SKM-1 treated with dmso at 0.1 percent for 144 hours (cell line): ENCODE measurements at regions not wholly inside any gene's neighbourhood (a gene's known extent, or its start where the extent isn't known, plus 50 kb on each side); places are given as distances from the start of the nearest gene placed in this dataset.

Source experiments
- DNase-seq: peaks from one replicate; lab custom pipeline; 2025; ENCODE audit not compliant: unreplicated experiment; lab: John Stamatoyannopoulos, UW

DNA sequence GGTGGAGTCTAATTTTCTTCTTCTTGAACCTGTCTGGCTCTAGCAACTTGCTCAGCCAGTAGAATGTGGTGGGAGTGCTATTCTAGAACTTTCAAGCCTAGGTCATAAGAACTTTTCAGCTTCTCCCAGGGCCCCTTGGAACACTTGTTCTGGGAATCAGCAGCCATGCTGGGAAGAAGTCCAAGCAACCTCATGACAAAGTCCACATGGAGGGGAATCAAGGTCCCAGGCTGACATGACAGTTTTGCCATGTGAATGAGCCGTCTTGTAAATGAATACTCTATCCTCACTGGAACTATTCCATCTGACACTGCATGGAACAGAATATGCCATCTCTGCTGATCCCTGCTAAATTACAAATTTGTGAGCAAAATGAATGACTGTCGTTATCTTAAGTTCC, 214.2 kb upstream of the TBX3 start:
- no peak for DNase-seq

DNA sequence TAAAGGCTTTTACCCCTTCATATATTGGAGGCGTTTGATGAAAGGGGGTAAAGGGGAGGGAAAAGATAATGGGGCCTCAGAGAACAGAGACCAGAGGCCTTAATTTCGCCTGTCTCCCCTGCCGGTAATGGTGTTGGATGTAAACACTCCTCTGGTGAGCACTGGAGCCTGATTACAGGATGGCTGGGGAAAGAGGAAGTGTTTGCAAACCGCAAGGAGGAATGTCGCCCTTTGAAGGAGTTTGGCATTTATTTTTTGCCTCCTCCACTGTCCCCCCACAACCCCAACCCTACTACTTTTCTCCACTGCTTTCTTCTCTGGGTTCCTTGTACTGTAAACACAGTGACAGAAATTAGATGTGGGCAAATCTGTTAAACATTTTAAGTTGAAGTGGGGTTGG, 211.9 kb upstream of the TBX3 start:
- DNase-seq, result no peak

DNA sequence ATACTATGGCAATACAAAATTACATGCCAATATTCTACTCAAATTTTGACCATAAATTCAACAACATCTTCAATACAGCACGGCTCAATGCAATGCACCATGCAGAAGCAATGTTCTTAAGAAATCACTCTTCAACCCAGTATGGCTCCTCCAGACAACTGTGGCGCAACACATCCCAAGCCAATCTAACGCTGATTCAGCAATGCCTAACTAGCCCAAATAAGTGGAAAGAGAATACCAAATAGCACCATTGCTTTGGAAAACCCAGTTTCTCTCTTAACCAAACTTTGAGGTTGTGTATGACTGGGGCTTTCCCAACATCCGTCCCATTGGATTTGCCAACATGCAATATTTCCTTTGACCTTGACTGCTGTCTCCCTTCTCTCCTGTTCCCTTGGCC, 211.1 kb upstream of the TBX3 start:
- no peak for DNase-seq

DNA sequence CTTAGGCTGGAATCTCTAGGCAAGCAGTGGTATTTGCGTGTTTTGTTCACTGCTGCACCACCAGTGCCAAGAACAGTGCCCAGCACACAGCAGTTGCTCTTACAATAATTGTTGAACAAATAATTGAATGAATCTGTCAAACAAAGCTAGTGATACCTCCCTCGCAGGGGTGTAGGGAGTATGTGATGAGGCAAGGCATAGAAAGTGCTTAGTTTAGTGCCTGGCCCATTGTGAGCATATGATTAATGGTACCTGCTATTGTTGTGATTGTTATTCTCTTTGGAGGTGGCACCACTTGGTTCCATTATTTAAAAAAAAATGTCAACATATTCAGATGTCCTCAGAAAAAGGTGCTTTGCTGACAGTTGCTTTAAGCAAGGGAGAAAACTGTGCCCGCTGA, 210.1 kb upstream of the TBX3 start:
- no peak for DNase-seq

DNA sequence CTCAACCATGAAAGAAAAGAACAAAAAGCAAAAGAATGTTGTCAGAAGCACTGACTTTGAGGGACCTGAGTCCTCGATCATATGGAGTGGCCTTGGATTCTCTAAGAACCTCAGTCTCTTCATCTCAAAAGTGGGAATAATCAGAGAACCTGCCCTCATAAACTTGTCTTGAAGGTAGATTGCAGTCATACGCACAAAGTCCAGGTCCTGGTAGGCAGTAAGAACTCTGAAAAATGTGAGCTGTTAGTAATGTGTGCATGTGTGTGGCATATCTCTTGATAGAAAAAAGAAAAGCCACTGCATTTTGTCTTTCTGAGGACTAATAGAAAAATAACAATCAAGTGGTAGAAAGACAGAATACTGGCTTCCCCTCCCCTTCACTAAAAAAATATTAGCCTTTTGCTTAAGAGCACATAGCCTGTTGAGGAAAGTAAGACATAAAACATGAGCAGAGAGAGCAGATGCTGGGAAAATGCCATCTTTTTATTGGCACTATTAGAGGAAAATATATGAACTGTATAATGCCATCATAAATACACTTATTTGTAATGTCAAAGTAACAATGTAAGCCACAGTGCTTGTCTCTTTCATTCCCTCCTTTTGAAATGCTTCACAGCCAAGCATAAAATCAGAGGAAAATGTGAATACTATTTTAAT, 205.1 kb upstream of the TBX3 start:
- no peak for DNase-seq

DNA sequence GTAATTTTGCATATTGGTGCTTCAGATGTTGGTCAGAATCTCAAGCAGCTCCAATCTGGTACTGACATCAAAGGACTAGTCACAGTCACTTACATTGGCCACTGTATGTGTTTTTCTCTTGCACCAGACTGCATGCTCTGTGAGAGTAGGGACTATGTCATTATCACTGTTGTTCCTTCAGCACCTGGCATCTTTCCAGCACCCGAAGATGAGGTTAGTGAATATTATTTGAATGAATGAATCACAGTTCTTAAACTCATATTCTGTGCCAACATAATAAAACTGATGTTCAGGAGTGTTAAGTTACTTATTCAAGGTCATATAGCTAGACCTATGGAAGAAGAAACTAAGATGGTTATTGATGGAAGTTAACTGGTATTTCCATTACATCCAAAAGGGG, 204.5 kb upstream of the TBX3 start:
- no peak for DNase-seq

DNA sequence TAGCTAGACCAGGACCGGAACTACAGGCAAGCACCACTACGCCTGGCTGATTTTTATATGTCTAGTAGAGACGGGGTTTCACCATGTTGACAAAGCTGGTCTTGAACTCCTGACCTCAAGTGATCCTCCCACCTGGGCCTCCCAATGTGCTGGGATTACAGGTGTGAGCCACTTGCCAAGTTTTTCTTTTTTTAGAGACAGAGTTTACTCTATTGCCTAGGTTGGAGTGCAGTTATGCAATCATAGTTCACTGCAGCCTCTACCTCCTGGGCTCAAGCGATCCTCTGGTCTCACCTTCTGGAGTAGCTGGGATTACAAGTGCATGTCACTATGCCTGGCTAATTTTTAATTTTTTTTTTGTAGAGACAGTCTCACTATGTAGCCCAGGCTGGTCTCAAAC, 201.5 kb upstream of the TBX3 start:
- no peak for DNase-seq

DNA sequence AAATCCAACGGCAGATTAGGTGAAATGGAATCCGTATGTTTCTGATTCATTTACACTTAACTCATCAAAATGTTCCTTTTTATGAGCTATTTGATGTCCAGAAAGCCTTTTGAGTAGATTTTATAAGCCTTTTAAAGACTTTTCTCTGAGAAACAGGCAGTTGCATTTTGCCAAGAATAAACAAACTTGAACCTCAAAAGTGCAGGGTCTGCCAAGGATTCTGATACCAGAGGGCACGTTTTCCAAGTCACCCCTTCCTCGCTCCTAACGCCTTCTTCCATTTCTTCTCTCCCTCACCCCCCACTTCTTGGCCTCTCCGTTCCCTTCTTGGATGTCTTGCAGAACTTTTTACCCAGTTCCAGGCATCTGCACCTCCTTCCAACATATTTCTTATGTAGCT, 200.6 kb upstream of the TBX3 start:
- DNase-seq, result no peak

DNA sequence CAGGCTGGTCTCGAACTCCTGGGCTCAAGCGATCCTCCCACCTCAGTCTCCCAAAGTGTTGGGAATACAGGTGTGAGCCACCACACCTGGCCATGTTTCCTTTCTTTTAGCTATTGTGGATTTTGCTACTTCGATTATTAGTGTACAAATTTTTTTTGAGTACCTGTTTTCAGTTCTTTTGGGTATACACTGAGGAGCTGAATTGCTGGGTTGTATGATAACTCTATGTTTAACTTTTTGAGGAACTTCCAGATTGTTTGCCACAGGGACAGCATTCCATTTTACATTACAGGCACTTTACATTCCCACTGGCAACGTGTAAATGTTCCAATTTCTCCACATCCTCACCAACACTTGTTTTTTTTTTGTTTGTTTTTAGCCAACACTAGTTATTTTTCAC, 198.1 kb upstream of the TBX3 start:
- no peak for DNase-seq

DNA sequence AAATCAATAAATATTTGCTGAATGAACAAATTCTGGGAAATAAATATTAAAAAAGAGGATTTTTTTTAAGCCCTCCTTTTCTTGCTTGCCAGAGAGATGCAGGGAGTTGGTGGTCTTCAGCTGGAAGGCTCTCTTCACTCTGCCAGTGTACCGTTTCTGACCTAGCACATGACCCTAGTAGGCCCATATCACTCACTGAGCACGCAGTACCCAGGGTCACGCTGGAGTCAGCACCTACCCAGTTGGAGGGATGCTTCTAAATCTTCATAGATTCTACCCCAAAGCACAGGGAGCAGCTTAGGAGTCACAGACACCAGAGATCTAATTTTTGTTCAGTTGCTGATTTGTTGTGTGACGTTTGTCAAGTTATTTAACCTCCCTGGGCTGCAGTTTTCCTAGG, 195.4 kb upstream of the TBX3 start:
- no peak for DNase-seq

DNA sequence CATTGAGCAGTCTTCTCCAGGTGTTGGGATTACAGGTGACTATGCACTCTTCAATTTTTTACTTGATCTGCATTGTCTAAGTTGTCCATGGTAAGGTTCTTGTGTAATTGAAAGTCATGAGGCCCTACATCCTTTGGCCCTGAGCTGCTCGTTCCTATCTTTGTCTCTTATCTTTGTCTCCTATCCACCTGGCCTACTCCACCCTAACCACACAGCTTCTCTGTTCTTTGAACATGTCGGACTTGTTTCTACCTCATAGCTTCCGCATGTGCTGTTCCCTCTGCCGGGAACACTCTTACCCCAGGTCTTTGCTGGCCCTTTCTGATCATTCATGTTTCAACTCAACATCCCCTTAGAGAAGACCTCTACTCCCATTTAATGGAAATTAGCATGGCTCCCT, 194.8 kb upstream of the TBX3 start:
- no peak for DNase-seq

DNA sequence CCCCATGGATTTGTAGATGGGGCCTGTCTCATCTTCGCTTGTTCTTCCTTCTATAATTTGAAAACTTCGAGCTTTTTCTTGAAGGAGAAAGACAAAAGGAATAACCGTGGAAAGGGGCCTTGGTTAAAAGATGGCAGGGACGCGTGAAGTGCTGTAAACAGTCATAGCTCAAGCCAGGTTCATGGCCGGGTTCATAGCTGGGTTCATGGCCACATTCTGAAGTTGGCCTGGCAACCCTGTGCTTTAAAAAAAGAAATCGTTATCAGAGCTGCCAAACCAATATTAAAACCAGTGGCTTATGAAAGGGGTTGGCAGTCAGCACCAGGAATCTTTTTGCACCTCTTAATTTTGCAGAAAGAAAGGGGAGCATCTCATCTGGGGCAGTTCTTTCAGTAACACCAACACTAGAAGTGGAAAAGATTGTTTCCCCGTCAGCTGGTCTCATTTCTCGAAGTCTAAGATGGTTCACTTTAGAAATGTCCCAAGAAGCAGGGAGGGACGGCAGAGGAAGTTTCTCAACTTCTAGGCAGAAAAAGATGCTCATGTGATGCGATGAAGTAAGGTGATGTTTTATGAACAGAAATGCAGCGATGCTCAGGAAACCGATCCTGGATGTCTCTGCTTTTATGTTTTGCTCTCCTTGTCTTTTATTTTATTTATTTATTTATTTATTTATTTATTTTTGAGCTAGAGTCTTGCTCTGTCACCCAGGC, 193.1 kb upstream of the TBX3 start:
- no peak for DNase-seq

DNA sequence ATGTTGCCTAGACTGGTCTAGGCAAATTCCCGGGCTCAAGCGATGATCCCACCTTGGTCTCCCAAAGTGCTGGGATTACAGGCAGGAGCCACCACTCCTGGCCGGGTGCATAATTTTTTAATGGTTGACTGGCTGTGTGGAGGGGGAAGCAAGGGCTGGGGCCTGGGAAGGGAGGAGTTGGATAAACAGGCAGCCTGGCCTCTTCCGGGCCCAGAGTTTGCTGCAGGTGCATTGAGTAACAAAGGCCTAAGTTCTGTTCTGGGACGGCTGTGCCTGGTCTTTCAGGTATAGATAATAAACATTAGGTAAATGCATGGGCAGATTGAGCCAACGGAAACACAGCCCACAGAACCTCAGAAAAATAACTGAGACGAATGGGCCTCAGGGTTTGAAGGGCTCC, 191.3 kb upstream of the TBX3 start:
- no peak for DNase-seq

DNA sequence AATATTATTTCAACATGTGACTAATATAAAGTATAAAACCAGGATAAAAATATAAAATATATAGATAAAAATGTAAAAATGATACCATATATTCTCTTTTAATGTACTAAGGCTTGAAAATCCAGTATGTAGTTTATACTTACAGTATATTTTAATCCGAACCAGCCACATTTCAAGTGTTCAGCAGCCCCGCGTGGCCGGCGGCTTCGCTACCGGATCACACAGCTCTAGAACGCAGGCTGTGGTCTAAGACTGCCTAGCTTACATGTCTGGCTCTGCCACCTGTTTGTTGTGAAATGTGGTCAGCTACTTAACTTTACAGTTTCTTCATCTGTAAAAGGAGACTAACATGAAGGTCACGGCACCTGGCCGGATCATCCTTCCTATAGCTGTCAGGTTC, 189.7 kb upstream of the TBX3 start:
- DNase-seq, result no peak

DNA sequence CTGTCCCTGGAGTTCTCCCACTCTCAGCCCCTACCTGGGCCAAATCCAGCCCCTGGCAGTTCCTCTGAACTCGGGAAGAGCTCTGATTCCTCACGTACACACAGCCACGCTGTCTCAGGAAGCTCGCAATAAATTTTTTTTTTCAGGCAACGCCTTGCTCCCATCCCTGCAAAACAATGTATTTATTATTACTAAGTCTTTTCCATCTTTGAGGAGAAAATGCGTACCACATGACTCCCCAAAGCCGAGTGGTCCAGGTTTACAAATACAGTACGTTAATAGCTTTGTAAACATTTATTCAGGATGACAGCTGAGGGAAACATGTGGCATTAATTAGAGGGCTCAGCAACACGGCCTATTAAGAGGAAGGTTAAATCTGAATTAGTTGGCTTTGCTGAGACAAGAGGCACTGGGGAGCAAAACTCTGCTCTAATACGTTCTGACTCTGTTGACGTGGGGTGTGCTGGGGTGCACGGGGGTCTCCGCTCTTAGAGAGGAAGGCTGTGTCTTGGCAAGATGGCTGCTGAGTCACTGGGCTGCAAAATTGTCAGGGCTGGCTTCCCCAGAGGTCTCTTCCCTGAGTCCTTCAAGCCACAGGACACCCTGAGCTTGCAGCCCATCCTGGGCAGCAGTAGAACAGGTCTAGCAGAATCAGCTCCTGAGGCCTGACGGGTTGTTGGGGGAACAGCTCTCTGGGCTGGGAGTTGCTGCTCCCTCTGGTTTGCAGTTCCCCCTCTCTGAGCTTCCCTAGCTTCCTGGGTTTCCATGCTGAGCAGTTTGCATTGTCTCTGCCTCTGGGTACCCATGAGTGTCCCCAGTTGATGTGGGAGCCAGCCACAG, 185.2 kb upstream of the TBX3 start:
- no peak for DNase-seq

DNA sequence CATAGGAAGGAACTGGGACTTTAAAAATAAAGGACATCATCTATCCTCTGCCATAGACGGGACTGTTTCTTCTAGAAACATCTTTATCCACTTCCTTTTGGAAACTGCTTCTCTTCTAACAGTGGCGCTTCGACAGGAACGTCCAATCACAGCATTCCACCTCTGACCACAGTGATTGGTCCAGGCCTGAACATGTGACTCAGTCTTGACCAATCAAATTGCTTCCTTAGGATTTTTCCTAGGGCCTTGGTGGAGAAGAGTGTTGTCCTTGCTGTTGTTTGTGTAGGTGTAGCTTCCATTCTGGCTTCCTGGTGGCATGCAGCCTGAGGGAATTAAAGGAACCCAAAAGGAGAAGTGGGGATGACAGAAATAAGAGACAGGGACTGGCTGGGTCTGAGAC, 182.4 kb upstream of the TBX3 start:
- DNase-seq, result no peak

DNA sequence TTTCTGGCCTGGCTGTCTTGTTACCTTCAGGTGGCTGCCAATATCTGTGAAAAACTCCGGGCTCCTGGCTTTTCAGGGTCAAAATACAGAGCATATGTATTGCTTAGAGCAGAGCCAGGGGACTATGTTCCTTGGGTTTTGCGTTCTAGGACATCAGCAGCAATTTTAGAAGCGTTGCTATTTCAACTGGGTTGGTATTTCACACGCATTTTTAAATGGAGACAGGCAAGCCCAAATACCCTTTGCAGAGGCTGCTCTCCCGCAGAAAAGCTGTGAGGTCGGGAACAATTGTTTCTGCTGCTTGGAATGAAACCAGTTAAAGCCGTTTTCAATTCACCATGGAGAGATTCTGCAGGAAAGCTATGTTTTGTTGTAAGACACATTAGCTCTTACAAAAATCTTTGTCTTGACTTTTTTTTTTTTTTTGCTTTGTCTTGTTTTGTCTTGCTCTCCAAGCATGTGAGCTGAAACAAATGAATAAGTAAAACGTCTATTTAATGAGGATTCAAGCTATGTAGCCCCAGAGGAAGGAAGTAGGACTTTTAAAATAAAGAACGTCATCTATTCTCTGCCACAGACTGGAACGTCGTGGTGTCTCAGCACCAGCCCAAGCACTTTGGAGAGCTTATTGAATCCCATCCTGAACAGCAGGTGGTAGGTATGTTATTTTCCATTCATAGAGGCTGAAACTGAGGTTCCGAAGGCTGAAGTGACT, 181.0 kb upstream of the TBX3 start:
- DNase-seq, result no peak

DNA sequence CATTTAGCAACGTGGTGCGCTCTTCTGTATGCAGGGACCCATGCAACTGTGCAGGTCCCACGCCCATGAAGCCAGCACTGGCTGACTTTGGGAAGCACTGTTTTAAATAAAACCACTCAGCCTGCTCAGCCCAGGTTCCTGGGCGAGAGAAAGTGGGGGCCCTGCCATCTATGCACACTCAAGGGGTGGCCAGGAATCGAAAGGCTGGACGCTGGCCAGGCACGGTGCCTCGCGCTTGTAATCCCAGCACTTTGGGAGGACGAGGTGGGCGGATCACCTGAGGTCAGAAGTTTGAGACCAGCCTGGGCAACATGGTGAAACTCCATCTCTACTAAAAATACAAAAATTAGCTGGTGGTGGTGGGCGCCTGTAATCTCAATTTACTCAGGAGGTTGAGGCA, 179.9 kb upstream of the TBX3 start:
- DNase-seq, result no peak

DNA sequence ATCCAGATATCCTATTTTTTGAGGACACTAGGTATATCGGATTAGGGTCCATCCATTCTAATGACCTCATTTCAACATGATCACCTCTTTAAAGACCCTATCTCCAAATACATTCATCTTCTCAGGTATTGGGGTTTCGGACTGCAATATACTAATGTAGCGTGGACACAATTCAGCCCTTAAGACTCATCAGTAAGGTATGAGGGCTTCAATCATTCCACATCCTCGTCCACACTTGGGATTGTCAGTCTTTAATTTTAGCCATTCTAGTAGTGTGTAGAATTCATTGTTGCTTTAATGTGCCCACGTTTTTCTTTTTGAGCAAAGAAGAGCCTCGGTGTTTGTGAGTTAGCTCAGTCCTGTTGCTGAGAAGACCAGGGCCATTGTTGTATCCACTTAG, 177.0 kb upstream of the TBX3 start:
- no peak for DNase-seq

DNA sequence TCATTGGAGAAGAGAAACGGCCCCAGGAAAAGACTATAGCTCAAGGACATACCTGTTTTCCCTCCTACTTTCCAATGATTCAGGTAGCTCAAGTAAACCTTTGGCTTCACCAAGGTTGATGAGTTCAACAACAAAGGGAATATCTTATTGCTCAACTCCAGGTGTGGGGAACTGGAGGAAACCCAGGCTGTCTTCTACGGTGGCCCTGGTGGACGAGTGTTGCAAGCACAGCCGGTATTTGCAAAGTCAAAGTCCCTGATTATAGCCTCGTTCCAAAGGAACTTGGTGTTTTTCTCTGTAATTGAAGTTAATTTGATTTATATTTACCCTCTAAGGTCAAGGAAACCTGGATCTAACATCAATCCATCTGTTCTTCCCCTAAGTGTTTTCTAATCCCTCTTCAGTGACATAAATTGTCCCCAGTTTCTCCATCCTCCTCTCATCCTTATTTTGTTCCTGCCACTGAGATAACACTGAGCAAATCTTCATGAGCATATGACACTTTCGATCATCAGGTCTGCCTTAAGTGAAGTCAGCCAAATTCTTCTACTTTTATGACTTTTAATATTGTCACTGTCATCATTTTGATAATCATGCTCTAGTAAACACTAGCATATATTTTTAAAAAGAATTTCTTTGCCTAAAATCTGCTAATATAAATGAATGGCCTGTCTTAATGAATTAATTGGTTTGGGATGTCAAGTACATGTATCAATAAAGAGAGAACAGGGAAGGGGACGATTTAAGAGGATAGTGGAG, 174.6 kb upstream of the TBX3 start:
- DNase-seq, result no peak

DNA sequence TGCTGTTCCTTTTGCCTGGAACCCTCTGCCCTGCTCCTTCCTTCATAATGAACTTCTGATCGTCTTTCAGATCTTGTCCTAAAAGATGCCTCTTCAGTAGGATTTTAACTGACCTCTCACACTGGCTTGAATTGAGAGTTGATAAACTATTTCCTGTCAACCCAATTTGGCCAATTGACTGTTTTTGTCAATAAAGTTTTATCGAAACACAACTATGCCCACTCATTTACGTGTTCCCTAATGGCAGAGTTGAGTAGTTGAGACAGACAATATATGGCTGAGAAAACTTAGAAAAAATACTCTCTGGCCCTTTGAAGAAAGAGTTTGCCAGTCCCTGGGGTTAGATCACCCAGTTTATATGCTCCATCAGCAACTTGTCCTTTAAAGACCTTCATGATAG, 171.7 kb upstream of the TBX3 start:
- no peak for DNase-seq
